Activated CD4-positive, alpha-beta memory T cell treated with anti-CD3 and anti-CD28 coated beads for 36 hours (primary cell): ENCODE measurements at regions not wholly inside any gene's neighbourhood (a gene's known extent, or its start where the extent isn't known, plus 50 kb on each side); places are given as distances from the start of the nearest gene placed in this dataset.

Source experiments
- CTCF ChIA-PET: fragments of 350-600 bp; sonication (Branson Sonifier 250); formaldehyde crosslinking; loops from one replicate; lab custom pipeline; 2021; ENCODE audit warnings: antibody characterized with exemption, inconsistent platforms; lab: Charles Lee
- POLR2A ChIA-PET: fragments of 350-600 bp; sonication (Branson Sonifier 250); formaldehyde crosslinking; loops from one replicate; lab custom pipeline; 2021; ENCODE audit warnings: antibody characterized with exemption; lab: Charles Lee
- DNase-seq: peaks from one replicate; pipeline ENCODE4 v3.0.0-alpha.2; 2020
- H3K27ac Mint-ChIP-seq: one replicate; pipeline ENCODE4 v1.8.0; 2021; ENCODE audit warnings: mixed read lengths
- H3K27me3 Mint-ChIP-seq: one replicate; pipeline ENCODE4 v1.8.0; 2021; ENCODE audit warnings: mixed read lengths
- H3K36me3 Mint-ChIP-seq: one replicate; pipeline ENCODE4 v1.8.0; 2021; ENCODE audit warnings: mixed read lengths
- H3K4me1 Mint-ChIP-seq: one replicate; pipeline ENCODE4 v1.8.0; 2021; ENCODE audit warnings: low read depth, mixed read lengths
- H3K4me3 Mint-ChIP-seq: one replicate; pipeline ENCODE4 v1.8.0; 2021; ENCODE audit warnings: mild to moderate bottlenecking, mixed read lengths
- H3K9me3 Mint-ChIP-seq: one replicate; pipeline ENCODE4 v1.8.0; 2021; ENCODE audit warnings: mixed read lengths
- intact Hi-C: fragments of 100-400 bp; cut with micrococcal nuclease; formaldehyde crosslinking; loops from one replicate; pipeline ENCODE4 v1.15.1; 2023

- no peaks in the 10 kb centered on the region for H3K9me3 Mint-ChIP-seq
- ChIA-PET CTCF (no interaction called here), POLR2A (no interaction called here)
- H3K27me3 Mint-ChIP-seq, result no peaks in the 10 kb centered on the region
- no peaks in the 10 kb centered on the region for H3K36me3 Mint-ChIP-seq
- H3K4me1 Mint-ChIP-seq, result no peaks in the 10 kb centered on the region
- intact Hi-C loops, result no loop called here
- no peak overlapping the region for H3K27ac Mint-ChIP-seq
- no peak for DNase-seq
- no peak overlapping the region for H3K4me3 Mint-ChIP-seq
These were observed 899.3 kb upstream of the MAP3K7 start for GRCh38 chr6:91486200-91486599.

- H3K4me1 Mint-ChIP-seq, result no peaks in the 10 kb centered on the region
- ChIA-PET POLR2A (no interaction called here), CTCF (no interaction called here)
- no peaks in the 10 kb centered on the region for H3K27me3 Mint-ChIP-seq
- H3K4me3 Mint-ChIP-seq, result no peak overlapping the region
- H3K36me3 Mint-ChIP-seq, result no peaks in the 10 kb centered on the region
- H3K27ac Mint-ChIP-seq, result no peak overlapping the region
- intact Hi-C loops, result no loop called here
- no peak for DNase-seq
- H3K9me3 Mint-ChIP-seq, result no peaks in the 10 kb centered on the region
These were observed 898.2 kb upstream of the MAP3K7 start for GRCh38 chr6:91485047-91485446.

GRCh38 chr6:91483415-91484105 is 896.7 kb upstream of the MAP3K7 start:
- intact Hi-C loops, result no loop called here
- POLR2A ChIA-PET, result no interaction called here
- no peak overlapping the region for H3K4me3 Mint-ChIP-seq
- no peaks in the 10 kb centered on the region for H3K27me3 Mint-ChIP-seq
- H3K27ac Mint-ChIP-seq, result no peak overlapping the region
- CTCF ChIA-PET, result no interaction called here
- no peak for DNase-seq
- no peaks in the 10 kb centered on the region for H3K9me3 Mint-ChIP-seq
- H3K4me1 Mint-ChIP-seq, result no peaks in the 10 kb centered on the region
- H3K36me3 Mint-ChIP-seq, result no peaks in the 10 kb centered on the region

GRCh38 chr6:91482498-91482897 is 895.6 kb upstream of the MAP3K7 start:
- intact Hi-C loops, result no loop called here
- H3K9me3 Mint-ChIP-seq, result no peaks in the 10 kb centered on the region
- H3K27ac Mint-ChIP-seq, result no peak overlapping the region
- ChIA-PET POLR2A (no interaction called here), CTCF (no interaction called here)
- H3K4me1 Mint-ChIP-seq, result no peaks in the 10 kb centered on the region
- H3K4me3 Mint-ChIP-seq, result no peak overlapping the region
- H3K27me3 Mint-ChIP-seq, result no peaks in the 10 kb centered on the region
- no peaks in the 10 kb centered on the region for H3K36me3 Mint-ChIP-seq
- no peak for DNase-seq

- no peak overlapping the region for H3K4me3 Mint-ChIP-seq
- no peaks in the 10 kb centered on the region for H3K36me3 Mint-ChIP-seq
- no peaks in the 10 kb centered on the region for H3K9me3 Mint-ChIP-seq
- ChIA-PET CTCF (no interaction called here), POLR2A (no interaction called here)
- H3K27ac Mint-ChIP-seq, result no peak overlapping the region
- no peak for DNase-seq
- intact Hi-C loops, result no loop called here
- H3K27me3 Mint-ChIP-seq, result no peaks in the 10 kb centered on the region
- H3K4me1 Mint-ChIP-seq, result no peaks in the 10 kb centered on the region
These were observed 893.5 kb upstream of the MAP3K7 start for GRCh38 chr6:91480402-91480801.

- POLR2A ChIA-PET, result no interaction called here
- no peaks in the 10 kb centered on the region for H3K4me1 Mint-ChIP-seq
- intact Hi-C loops, result no loop called here
These were observed 890.8 kb upstream of the MAP3K7 start for GRCh38 chr6:91477688-91478087.

GRCh38 chr6:91476000-91476399 is 889.1 kb upstream of the MAP3K7 start:
- H3K4me1 Mint-ChIP-seq, result no peaks in the 10 kb centered on the region
- no peaks in the 10 kb centered on the region for H3K36me3 Mint-ChIP-seq
- no peak overlapping the region for H3K27ac Mint-ChIP-seq
- H3K4me3 Mint-ChIP-seq, result no peak overlapping the region
- no peaks in the 10 kb centered on the region for H3K9me3 Mint-ChIP-seq
- no peaks in the 10 kb centered on the region for H3K27me3 Mint-ChIP-seq
- CTCF ChIA-PET, result no interaction called here
- intact Hi-C loops, result no loop called here
- POLR2A ChIA-PET, result no interaction called here
- DNase-seq, result no peak

More at GRCh38 chr6:91477688-91478087, 890.8 kb upstream of the MAP3K7 start:
- no peak overlapping the region for H3K27ac Mint-ChIP-seq
- no peaks in the 10 kb centered on the region for H3K9me3 Mint-ChIP-seq
- DNase-seq, result no peak
- H3K27me3 Mint-ChIP-seq, result no peaks in the 10 kb centered on the region
- H3K36me3 Mint-ChIP-seq, result no peaks in the 10 kb centered on the region
- CTCF ChIA-PET, result interaction anchor here (0.7 kb wide), 1 partner anchor 381 kb away, joined by 3 read pairs; no protein-coding TSS in a partner anchor
- H3K4me3 Mint-ChIP-seq, result no peak overlapping the region

- ChIA-PET CTCF (no interaction called here), POLR2A (no interaction called here)
- Mint-ChIP-seq H3K9me3 (no peaks in the 10 kb centered on the region), H3K4me1 (no peaks in the 10 kb centered on the region), H3K27me3 (no peaks in the 10 kb centered on the region), H3K4me3 (no peak overlapping the region), H3K36me3 (no peaks in the 10 kb centered on the region), H3K27ac (no peak overlapping the region)
- DNase-seq, result no peak
- intact Hi-C loops, result no loop called here
These were observed 878.5 kb upstream of the MAP3K7 start for GRCh38 chr6:91465393-91465792.

GRCh38 chr6:91464718-91465117 is 877.8 kb upstream of the MAP3K7 start:
- intact Hi-C loops, result no loop called here
- Mint-ChIP-seq H3K9me3 (no peaks in the 10 kb centered on the region), H3K27me3 (no peaks in the 10 kb centered on the region), H3K27ac (no peak overlapping the region), H3K4me3 (no peak overlapping the region), H3K4me1 (no peaks in the 10 kb centered on the region), H3K36me3 (no peaks in the 10 kb centered on the region)
- ChIA-PET CTCF (no interaction called here), POLR2A (no interaction called here)
- DNase-seq, result no peak

GRCh38 chr6:91464201-91464600 is 877.3 kb upstream of the MAP3K7 start:
- no peak for DNase-seq
- H3K9me3 Mint-ChIP-seq, result no peaks in the 10 kb centered on the region
- CTCF ChIA-PET, result no interaction called here
- no peak overlapping the region for H3K4me3 Mint-ChIP-seq
- POLR2A ChIA-PET, result no interaction called here
- H3K4me1 Mint-ChIP-seq, result no peaks in the 10 kb centered on the region
- no peaks in the 10 kb centered on the region for H3K36me3 Mint-ChIP-seq
- no peak overlapping the region for H3K27ac Mint-ChIP-seq
- H3K27me3 Mint-ChIP-seq, result no peaks in the 10 kb centered on the region
- intact Hi-C loops, result no loop called here

- intact Hi-C loops, result no loop called here
- Mint-ChIP-seq H3K27ac (no peak overlapping the region), H3K4me3 (no peak overlapping the region), H3K9me3 (no peaks in the 10 kb centered on the region), H3K4me1 (no peaks in the 10 kb centered on the region), H3K27me3 (no peaks in the 10 kb centered on the region), H3K36me3 (no peaks in the 10 kb centered on the region)
- no peak for DNase-seq
- CTCF ChIA-PET, result no interaction called here
- POLR2A ChIA-PET, result no interaction called here
These were observed 875.4 kb upstream of the MAP3K7 start for GRCh38 chr6:91462241-91462640.

- POLR2A ChIA-PET, result no interaction called here
- no peak overlapping the region for H3K4me3 Mint-ChIP-seq
- H3K27me3 Mint-ChIP-seq, result no peaks in the 10 kb centered on the region
- intact Hi-C loops, result no loop called here
- no peaks in the 10 kb centered on the region for H3K36me3 Mint-ChIP-seq
- H3K4me1 Mint-ChIP-seq, result no peaks in the 10 kb centered on the region
- CTCF ChIA-PET, result no interaction called here
- DNase-seq, result no peak
- peaks cover 3% of the 10 kb centered on the region for H3K9me3 Mint-ChIP-seq
- no peak overlapping the region for H3K27ac Mint-ChIP-seq
These were observed 866.5 kb upstream of the MAP3K7 start for GRCh38 chr6:91453224-91453878.

- no peaks in the 10 kb centered on the region for H3K9me3 Mint-ChIP-seq
- H3K4me1 Mint-ChIP-seq, result no peaks in the 10 kb centered on the region
- H3K27me3 Mint-ChIP-seq, result no peaks in the 10 kb centered on the region
- H3K4me3 Mint-ChIP-seq, result no peak overlapping the region
- H3K36me3 Mint-ChIP-seq, result no peaks in the 10 kb centered on the region
- POLR2A ChIA-PET, result no interaction called here
- DNase-seq, result no peak
- CTCF ChIA-PET, result no interaction called here
- H3K27ac Mint-ChIP-seq, result no peak overlapping the region
- intact Hi-C loops, result no loop called here
These were observed 862.7 kb upstream of the MAP3K7 start for GRCh38 chr6:91449539-91449938.
